Nephron (organoid): ENCODE measurements at regions not wholly inside any gene's neighbourhood (a gene's known extent, or its start where the extent isn't known, plus 50 kb on each side); places are given as distances from the start of the nearest gene placed in this dataset.

ENCODE experiments used
- H3K27ac Mint-ChIP-seq, 3 experiments: 2 replicates each; pipeline ENCODE4 v1.8.0; 2020; ENCODE audit warnings: mixed read lengths in 3 of 3, mild to moderate bottlenecking in 2 of 3, moderate library complexity in 1 of 3
- H3K27me3 Mint-ChIP-seq: 2 replicates; pipeline ENCODE4 v1.8.0; 2021; ENCODE audit warnings: low read depth, mild to moderate bottlenecking, moderate library complexity, mixed read lengths
- H3K36me3 Mint-ChIP-seq: 2 replicates; pipeline ENCODE4 v1.8.0; 2020; ENCODE audit warnings: low read depth, mixed read lengths
- H3K4me1 Mint-ChIP-seq: 2 replicates; pipeline ENCODE4 v1.8.0; 2020; ENCODE audit warnings: mixed read lengths
- H3K4me3 Mint-ChIP-seq, 3 experiments: 2 replicates each; pipeline ENCODE4 v1.8.0; 2020; ENCODE audit warnings: mild to moderate bottlenecking in 3 of 3, mixed read lengths in 3 of 3, moderate library complexity in 2 of 3
- H3K9me3 Mint-ChIP-seq: 2 replicates; pipeline ENCODE4 v1.8.0; 2020; ENCODE audit warnings: mixed read lengths
- TF ChIP-seq, protein P1 (sequence below), 3 experiments: fragments of 200-600 bp; sonication (generic); IDR thresholded peaks; one replicate each; pipeline ENCODE4 v1.5.0; 2021; ENCODE audit warnings: antibody characterized with exemption in 3 of 3; ENCODE audit not compliant: unreplicated experiment in 3 of 3

GRCh38 chr14:50002926-50003212, 110.0 kb downstream of the ARF6 start:
- no peaks in the 10 kb centered on the region for H3K36me3 Mint-ChIP-seq
- H3K9me3 Mint-ChIP-seq: no peaks in the 10 kb centered on the region
- peak overlapping the region; percentile 87 to 91 (median 89) for H3K27ac Mint-ChIP-seq
- H3K4me3 Mint-ChIP-seq: peak overlapping the region; percentile 85 to 90 (median 87)
- peaks cover 38% of the 10 kb centered on the region for H3K4me1 Mint-ChIP-seq
- TF ChIP-seq, protein P1, sequence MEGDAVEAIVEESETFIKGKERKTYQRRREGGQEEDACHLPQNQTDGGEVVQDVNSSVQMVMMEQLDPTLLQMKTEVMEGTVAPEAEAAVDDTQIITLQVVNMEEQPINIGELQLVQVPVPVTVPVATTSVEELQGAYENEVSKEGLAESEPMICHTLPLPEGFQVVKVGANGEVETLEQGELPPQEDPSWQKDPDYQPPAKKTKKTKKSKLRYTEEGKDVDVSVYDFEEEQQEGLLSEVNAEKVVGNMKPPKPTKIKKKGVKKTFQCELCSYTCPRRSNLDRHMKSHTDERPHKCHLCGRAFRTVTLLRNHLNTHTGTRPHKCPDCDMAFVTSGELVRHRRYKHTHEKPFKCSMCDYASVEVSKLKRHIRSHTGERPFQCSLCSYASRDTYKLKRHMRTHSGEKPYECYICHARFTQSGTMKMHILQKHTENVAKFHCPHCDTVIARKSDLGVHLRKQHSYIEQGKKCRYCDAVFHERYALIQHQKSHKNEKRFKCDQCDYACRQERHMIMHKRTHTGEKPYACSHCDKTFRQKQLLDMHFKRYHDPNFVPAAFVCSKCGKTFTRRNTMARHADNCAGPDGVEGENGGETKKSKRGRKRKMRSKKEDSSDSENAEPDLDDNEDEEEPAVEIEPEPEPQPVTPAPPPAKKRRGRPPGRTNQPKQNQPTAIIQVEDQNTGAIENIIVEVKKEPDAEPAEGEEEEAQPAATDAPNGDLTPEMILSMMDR (IDR thresholded peaks at IDR 0.05; ENCODE audit: unreplicated experiment in 3 of 3): no peak
- H3K27me3 Mint-ChIP-seq: peaks cover 6% of the 10 kb centered on the region

DNA sequence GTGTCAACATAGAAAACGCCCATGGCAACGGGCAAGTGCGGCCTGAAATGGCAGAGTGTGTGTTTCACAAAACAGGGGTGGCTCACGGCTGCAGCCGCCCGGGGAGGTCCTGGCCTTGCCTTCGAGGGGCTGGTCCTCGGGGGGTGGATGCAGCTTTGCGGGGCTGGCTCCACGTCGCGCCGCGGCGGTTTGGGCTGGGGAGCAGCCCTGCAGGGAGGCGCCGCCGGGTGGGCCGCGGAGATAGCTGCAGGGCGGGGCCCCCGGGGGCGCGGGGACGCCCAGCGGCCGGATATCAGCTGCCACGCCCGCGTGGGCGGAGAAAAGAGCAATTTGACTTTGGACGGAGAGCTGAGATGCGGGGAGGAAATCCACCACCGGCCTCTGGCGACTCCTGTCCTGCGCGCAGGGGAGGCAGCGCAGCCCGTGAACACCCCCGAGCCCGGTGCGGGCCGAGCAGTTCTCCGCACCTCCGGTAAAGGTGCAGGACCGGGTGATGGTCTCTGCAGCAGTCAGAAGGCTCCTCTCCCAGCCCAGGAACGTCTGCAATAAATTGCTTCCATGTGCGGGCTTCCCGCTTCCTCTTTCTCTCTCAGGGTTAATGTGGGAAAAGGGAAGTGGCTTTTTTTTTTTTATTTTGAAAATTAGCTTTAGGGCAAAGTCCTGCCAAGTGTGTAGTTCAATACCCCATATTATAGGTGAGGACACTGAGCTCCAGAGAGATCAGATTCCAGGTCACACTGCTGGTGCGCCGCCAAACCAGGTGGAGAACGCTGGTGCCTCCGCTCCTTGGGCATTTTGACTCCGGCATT, 110.5 kb downstream of the ARF6 start:
- Mint-ChIP-seq H3K27ac (peak overlapping the region; percentile 87 to 91 (median 89)), H3K36me3 (no peaks in the 10 kb centered on the region), H3K4me3 (peak overlapping the region; percentile 85 to 90 (median 87)), H3K27me3 (peaks cover 6% of the 10 kb centered on the region), H3K9me3 (no peaks in the 10 kb centered on the region), H3K4me1 (peaks cover 38% of the 10 kb centered on the region)
- TF ChIP-seq, protein P1 (IDR thresholded peaks at IDR 0.05; ENCODE audit: unreplicated experiment in 3 of 3): no peak

DNA sequence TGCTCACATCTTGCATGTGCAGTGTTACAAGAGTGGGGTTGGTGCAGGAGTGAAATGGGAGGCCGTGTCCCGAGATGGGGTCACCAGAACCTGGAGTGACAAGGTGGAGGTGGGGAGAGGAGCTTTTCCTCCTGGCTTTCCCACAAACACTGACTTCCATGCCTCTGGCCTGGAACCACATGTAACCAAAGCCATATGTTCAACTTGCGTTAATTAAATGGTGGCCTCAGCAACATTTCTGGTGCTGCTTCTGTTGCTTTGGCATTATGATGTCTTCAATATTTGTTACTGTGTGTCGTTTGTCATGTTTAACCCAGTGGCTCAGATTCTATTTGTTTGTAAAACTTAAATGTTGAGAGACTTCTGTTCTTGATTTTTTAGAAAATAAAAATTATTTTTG, 110.2 kb downstream of the VCPKMT start:
- peaks cover 16% of the 10 kb centered on the region for H3K4me1 Mint-ChIP-seq
- H3K36me3 Mint-ChIP-seq: no peaks in the 10 kb centered on the region
- no peaks in the 10 kb centered on the region for H3K9me3 Mint-ChIP-seq
- TF ChIP-seq, protein P1 (IDR thresholded peaks at IDR 0.05; ENCODE audit: unreplicated experiment in 3 of 3): no peak
- no peak overlapping the region for H3K27ac Mint-ChIP-seq
- peak overlapping the region in 1 of 3 experiments; percentile 15 for H3K4me3 Mint-ChIP-seq
- peaks cover 11% of the 10 kb centered on the region for H3K27me3 Mint-ChIP-seq

- TF ChIP-seq, protein P1 (IDR thresholded peaks at IDR 0.05; ENCODE audit: unreplicated experiment in 3 of 3): no peak
- H3K27ac Mint-ChIP-seq: no peak overlapping the region
- peaks cover 11% of the 10 kb centered on the region for H3K27me3 Mint-ChIP-seq
- no peak overlapping the region for H3K4me3 Mint-ChIP-seq
- no peaks in the 10 kb centered on the region for H3K9me3 Mint-ChIP-seq
- H3K4me1 Mint-ChIP-seq: peaks cover 9% of the 10 kb centered on the region
- H3K36me3 Mint-ChIP-seq: no peaks in the 10 kb centered on the region
Measured at GRCh38 chr14:50007123-50007903, 109.1 kb downstream of the VCPKMT start.

DNA sequence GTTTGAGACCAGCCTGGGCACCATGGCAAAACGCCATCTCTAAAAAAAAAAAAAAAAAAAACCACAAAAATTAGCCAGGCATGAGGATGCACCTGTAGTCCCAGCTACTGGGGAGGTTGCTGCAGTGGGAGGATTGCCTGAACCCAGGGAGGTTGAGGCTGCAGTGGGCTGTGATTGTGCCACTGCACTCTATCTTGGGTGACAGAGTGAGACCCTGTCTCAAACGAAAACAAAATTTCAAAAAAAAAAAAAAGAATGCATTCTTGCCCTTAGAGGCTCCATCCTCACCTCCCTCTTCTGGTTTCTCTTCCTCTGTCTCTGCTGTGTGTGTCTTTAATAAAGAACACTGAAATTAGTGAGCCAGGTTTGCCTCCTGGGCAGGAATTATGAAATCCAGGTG, 107.8 kb downstream of the VCPKMT start:
- Mint-ChIP-seq H3K27ac (no peak overlapping the region), H3K27me3 (peaks cover 11% of the 10 kb centered on the region), H3K4me3 (no peak overlapping the region), H3K36me3 (no peaks in the 10 kb centered on the region), H3K9me3 (no peaks in the 10 kb centered on the region), H3K4me1 (no peaks in the 10 kb centered on the region)
- TF ChIP-seq, protein P1 (IDR thresholded peaks at IDR 0.05; ENCODE audit: unreplicated experiment in 3 of 3): no peak
